ENCODE measurements at regions not wholly inside any gene's neighbourhood (a gene's known extent, or its start where the extent isn't known, plus 50 kb on each side); places are given as distances from the start of the nearest gene placed in this dataset.

DNA sequence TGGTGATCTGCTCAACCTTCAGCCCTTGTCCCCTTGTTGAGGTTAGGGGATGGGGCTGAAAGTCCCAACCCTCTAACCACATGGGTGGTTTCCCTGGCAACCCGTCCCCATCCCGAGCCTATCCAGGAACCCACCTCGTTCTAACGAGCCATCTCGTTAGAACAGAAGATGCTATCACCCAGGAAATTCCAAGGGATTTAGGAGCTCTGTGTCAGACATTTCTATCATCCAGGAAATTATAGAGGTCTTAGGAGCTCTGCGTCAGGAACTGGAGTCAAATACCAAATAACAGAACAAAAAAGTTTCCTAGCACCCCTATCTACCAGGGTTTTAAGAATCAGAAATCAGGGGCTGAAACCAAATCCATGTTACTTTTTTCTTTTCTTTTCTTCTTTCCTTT, 90.3 kb upstream of the LCLAT1 start:
- DNase-seq (ENCODE audit: low spot score): no peak
- POLR2A ChIA-PET (ENCODE audit: low non-redundant PET): no interaction called here
- TF ChIP-seq, protein P1, sequence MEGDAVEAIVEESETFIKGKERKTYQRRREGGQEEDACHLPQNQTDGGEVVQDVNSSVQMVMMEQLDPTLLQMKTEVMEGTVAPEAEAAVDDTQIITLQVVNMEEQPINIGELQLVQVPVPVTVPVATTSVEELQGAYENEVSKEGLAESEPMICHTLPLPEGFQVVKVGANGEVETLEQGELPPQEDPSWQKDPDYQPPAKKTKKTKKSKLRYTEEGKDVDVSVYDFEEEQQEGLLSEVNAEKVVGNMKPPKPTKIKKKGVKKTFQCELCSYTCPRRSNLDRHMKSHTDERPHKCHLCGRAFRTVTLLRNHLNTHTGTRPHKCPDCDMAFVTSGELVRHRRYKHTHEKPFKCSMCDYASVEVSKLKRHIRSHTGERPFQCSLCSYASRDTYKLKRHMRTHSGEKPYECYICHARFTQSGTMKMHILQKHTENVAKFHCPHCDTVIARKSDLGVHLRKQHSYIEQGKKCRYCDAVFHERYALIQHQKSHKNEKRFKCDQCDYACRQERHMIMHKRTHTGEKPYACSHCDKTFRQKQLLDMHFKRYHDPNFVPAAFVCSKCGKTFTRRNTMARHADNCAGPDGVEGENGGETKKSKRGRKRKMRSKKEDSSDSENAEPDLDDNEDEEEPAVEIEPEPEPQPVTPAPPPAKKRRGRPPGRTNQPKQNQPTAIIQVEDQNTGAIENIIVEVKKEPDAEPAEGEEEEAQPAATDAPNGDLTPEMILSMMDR (conservative IDR thresholded peaks at IDR 0.05; ENCODE audit: low read depth): no peak
- no peak overlapping the region for H3K27ac ChIP-seq
- CTCF ChIA-PET: no interaction called here

DNA sequence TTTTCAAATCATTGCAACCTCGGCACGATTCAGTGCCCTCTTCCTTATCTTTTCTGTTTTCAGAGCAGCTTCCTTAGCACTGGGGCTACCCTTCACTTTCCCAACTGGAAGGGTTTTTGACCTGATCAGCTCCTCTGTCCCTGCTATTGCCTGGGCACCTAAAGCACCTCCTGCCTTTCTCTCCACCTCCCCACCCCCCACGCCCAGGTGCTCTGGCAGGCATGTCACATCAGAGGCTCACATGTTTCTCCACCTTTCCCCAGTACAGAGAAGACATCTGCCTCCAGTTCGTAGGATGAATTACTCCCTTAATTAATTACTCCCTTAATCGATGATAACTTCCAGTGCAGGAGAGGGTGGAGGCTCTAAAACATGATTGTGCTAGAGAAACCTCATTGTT, 88.7 kb upstream of the LCLAT1 start:
- H3K27ac ChIP-seq: no peak overlapping the region
- no peak for DNase-seq (ENCODE audit: low spot score)
- ChIA-PET CTCF (no interaction called here), POLR2A (ENCODE audit: low non-redundant PET) (no interaction called here)
- TF ChIP-seq, protein P1 (conservative IDR thresholded peaks at IDR 0.05; ENCODE audit: low read depth): no peak

DNA sequence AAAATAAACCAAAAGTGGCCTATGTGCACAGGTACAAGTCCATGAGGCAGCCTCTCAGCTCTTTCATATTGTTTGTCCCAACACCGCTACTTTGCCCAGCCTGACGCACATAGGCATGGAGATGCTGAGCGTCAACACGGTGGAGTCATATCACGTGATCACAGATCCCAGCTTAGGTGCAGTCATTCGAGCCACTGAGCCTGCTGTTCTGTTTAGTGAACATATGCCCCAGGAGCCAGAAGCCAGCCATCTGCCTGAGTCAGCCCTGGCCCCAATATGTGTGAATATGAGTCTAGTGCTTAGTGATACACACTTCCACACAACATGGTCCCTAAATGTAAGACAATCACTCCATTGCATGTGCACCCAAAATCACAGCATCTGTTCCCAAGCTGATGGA, 88.2 kb upstream of the LCLAT1 start:
- ChIA-PET CTCF (no interaction called here), POLR2A (ENCODE audit: low non-redundant PET) (no interaction called here)
- no peak for DNase-seq (ENCODE audit: low spot score)

DNA sequence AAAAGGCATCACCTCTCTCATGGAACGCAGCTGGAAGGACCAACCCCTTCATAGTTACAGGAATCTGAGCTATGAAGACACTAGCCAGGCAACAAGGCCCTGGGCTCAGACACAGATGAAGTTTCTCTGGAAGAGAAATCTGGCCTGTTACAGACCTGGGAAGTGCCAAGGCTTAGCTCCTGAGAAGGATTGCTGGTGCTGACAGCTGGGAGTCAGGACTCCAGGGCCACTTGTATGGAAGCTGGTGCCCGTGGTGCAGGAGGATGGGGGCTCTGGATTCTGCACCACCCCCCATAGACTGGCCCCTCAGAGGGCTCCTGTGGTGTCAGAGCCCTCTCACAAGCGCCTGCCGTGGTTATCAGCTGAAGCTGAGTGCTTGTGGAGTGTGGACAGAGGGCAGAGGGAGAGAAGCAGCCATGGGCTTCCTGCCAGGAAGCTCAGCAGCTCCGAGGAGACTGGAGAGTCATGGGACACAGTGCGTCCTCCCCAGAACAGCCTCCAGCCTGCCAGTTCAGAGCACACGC, 87.3 kb upstream of the LCLAT1 start:
- ChIA-PET POLR2A (ENCODE audit: low non-redundant PET) (no interaction called here), CTCF (interaction anchor here (0.6 kb wide), 2 partner anchors 14 to 757 kb away, joined by 3 read pairs; no protein-coding TSS in a partner anchor)
- H3K27ac ChIP-seq: no peak overlapping the region
- no peak for DNase-seq (ENCODE audit: low spot score)
- TF ChIP-seq, protein P1 (conservative IDR thresholded peaks at IDR 0.05; ENCODE audit: low read depth): no peak

More for the DNA sequence above, 88.2 kb upstream of the LCLAT1 start:
- no peak overlapping the region for H3K27ac ChIP-seq
- TF ChIP-seq, protein P1 (conservative IDR thresholded peaks at IDR 0.05; ENCODE audit: low read depth): no peak

DNA sequence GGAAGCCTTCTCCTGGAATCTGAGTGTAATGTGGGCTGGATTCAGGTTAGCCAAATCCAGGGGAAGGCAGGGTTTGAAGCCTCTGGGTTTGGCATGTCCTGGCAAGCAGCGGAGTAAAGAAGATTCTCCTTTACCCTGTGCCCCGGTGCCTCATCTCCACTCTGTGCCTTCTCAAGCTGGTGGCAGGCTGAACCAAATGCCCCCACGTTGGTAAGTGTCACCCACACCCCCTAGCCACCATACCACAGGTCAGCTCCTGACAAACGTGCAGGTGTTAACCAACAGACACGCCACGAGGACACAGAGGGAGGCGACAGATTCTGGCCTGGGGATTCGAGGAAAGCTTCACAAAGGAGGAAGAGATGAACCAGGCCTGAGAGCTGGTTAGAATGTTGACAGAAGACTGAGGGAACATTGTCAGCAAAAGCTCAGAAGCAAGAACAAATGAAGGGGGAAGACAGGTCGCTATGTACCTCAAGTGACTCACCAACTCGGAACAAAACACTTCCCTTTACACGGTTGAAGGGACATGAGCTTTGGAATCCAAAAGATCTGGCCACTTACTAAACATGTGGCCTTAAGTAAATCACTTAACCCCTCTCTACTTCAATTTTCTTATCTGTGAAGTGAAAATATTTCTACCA, 85.2 kb upstream of the LCLAT1 start:
- CTCF ChIA-PET: interaction anchor here (0.6 kb wide), 2 partner anchors 82 to 214 kb away, joined by 3 read pairs; no protein-coding TSS in a partner anchor
- POLR2A ChIA-PET (ENCODE audit: low non-redundant PET): no interaction called here
- H3K27ac ChIP-seq: no peak overlapping the region
- TF ChIP-seq, protein P1 (conservative IDR thresholded peaks at IDR 0.05; ENCODE audit: low read depth): no peak
- DNase-seq (ENCODE audit: low spot score): no peak

DNA sequence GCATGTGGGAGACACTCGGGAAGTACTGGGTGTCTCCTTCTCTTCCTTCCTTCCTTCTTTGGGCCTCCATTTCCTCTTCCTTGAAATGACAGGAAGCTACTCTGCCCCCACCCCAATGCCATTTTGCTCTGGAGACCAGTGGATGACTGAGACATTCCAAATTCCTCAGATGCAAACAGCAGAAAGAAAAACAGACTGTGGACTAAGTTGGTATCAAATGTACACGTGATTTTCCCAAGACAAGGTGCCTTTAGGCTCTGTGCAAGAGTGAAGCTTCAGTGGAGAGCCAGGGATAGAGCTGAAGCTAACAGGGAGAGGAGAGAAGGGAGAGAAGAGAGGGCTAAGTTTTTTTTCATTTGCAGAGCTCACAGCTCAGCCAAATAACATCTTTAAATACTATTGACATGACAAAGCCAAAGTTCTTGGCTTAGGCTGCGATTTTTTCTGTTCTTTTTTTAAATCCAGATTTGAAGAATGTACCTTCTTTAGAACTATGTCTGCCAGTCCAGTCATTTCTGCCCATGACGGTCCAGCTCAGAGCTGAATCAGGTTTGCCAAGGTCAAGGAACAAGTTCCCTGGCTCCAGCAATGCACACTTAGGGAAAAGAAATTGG, 84.5 kb upstream of the LCLAT1 start:
- DNase-seq (ENCODE audit: low spot score): no peak
- CTCF ChIA-PET: no interaction called here
- no peak overlapping the region for H3K27ac ChIP-seq
- POLR2A ChIA-PET (ENCODE audit: low non-redundant PET): no interaction called here
- TF ChIP-seq, protein P1 (conservative IDR thresholded peaks at IDR 0.05; ENCODE audit: low read depth): no peak

All from RWPE1 (cell line).